A673 (cell line): ENCODE measurements at regions not wholly inside any gene's neighbourhood (a gene's known extent, or its start where the extent isn't known, plus 50 kb on each side); places are given as distances from the start of the nearest gene placed in this dataset.

Source experiments
- EZH2 ChIP-seq: fragments of 200-600 bp; sonication (generic); IDR thresholded peaks from 2 replicates; pipeline ENCODE4 v1.6.1; 2017; ENCODE audit warnings: borderline replicate concordance, low read depth, mild to moderate bottlenecking, mixed read lengths, antibody characterized with exemption, low read length; ENCODE audit not compliant: poor library complexity, severe bottlenecking
- TF ChIP-seq, protein P1 (sequence below): fragments of 300-800, 200-600 bp; sonication (generic); conservative IDR thresholded peaks from 2 replicates; pipeline ENCODE4 v1.5.1; 2017; ENCODE audit warnings: low read depth, mild to moderate bottlenecking, antibody characterized with exemption, low read length, moderate library complexity, mixed read lengths

GRCh38 chr7:80027611-80028173, 106.9 kb upstream of the GNAI1 start:
- TF ChIP-seq, protein P1, sequence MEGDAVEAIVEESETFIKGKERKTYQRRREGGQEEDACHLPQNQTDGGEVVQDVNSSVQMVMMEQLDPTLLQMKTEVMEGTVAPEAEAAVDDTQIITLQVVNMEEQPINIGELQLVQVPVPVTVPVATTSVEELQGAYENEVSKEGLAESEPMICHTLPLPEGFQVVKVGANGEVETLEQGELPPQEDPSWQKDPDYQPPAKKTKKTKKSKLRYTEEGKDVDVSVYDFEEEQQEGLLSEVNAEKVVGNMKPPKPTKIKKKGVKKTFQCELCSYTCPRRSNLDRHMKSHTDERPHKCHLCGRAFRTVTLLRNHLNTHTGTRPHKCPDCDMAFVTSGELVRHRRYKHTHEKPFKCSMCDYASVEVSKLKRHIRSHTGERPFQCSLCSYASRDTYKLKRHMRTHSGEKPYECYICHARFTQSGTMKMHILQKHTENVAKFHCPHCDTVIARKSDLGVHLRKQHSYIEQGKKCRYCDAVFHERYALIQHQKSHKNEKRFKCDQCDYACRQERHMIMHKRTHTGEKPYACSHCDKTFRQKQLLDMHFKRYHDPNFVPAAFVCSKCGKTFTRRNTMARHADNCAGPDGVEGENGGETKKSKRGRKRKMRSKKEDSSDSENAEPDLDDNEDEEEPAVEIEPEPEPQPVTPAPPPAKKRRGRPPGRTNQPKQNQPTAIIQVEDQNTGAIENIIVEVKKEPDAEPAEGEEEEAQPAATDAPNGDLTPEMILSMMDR = no peak
- no peak for TF ChIP-seq EZH2
